ENCODE measurements at regions not wholly inside any gene's neighbourhood (a gene's known extent, or its start where the extent isn't known, plus 50 kb on each side); places are given as distances from the start of the nearest gene placed in this dataset.
"Not testable (repeated sequence)": the region's sequence is repeated elsewhere in the genome, so short reads cannot be mapped to it uniquely, and the experiment has no call there.

DNA sequence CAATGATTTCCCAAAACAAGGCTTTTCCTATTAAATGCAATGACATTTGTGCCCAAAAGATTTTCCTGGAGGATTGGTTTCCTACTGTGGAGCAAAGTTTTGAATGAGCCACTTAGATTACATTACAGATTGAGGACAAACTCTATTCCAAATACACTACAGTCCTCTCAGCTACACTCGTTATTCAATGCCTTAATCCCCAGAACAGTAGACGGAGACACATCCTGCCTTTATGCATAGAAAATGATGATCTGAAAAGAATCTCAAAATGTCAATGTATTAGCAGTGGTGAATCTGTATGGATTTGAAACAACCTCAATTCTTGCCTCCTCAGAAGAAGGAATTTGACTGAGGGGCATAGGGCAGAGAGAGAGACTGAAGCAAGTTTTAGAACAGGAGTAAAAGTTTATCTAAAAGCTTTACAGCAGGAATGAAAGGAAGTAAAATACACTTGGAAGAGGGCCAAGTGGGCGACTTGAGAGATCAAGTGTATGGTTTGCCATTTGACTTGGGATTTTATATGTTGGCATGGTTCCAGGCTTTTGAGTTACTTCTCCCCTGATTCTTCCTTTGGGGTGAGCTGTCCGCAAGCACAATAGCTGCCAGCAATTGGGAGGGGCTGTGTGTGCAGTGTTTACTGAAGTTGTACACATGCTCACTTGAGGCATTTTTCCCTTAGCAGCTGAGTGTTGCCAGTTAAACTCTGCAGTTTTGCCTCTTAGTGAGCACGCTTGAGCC is 891.9 kb upstream of the MBL2 start:
- H3K36me3 Mint-ChIP-seq (ENCODE audit: insufficient read depth, unreplicated experiment): no peaks in the 10 kb centered on the region
- peaks cover 9% of the 10 kb centered on the region for H3K4me1 Mint-ChIP-seq (ENCODE audit: low read depth, unreplicated experiment)
- peaks cover 11% of the 10 kb centered on the region for H3K9me3 Mint-ChIP-seq (ENCODE audit: low read depth, unreplicated experiment)
- BruUV-seq (replicated peaks): no TSS peak
- intact Hi-C loops (cut with micrococcal nuclease; ENCODE audit: unreplicated experiment): no loop called here
- peak; percentile 22 for DNase-seq
- no peak overlapping the region for H3K27ac Mint-ChIP-seq (ENCODE audit: unreplicated experiment)
- no peak overlapping the region for H3K4me3 Mint-ChIP-seq (ENCODE audit: low read depth, unreplicated experiment)
- CTCF ChIA-PET: no interaction called here
- TF ChIP-seq, protein P1, sequence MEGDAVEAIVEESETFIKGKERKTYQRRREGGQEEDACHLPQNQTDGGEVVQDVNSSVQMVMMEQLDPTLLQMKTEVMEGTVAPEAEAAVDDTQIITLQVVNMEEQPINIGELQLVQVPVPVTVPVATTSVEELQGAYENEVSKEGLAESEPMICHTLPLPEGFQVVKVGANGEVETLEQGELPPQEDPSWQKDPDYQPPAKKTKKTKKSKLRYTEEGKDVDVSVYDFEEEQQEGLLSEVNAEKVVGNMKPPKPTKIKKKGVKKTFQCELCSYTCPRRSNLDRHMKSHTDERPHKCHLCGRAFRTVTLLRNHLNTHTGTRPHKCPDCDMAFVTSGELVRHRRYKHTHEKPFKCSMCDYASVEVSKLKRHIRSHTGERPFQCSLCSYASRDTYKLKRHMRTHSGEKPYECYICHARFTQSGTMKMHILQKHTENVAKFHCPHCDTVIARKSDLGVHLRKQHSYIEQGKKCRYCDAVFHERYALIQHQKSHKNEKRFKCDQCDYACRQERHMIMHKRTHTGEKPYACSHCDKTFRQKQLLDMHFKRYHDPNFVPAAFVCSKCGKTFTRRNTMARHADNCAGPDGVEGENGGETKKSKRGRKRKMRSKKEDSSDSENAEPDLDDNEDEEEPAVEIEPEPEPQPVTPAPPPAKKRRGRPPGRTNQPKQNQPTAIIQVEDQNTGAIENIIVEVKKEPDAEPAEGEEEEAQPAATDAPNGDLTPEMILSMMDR (IDR thresholded peaks at IDR 0.05; ENCODE audit: unreplicated experiment): no peak
- no peaks in the 10 kb centered on the region for H3K27me3 Mint-ChIP-seq (ENCODE audit: unreplicated experiment)

DNA sequence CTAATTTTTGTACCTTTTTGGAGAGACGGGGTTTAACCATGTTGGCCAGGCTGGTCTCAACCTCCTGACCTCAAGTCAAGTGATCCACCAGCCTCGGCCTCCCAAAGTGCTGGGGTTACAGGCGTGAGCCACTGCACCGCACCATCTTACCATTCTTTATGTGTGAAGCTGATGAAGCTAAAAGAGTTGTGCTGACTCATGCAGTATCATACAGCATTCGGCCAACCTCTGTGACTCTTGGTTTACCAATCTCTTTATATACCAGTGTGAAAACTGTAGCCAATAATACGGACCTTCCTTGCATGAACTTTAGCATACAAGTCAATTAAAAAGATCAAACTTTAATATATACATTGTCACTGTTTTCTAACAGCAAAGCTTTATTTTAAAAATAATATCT is 878.2 kb upstream of the MBL2 start:
- Mint-ChIP-seq H3K4me1 (ENCODE audit: low read depth, unreplicated experiment) (no peaks in the 10 kb centered on the region), H3K27ac (ENCODE audit: unreplicated experiment) (no peak overlapping the region), H3K9me3 (ENCODE audit: low read depth, unreplicated experiment) (no peaks in the 10 kb centered on the region), H3K36me3 (ENCODE audit: insufficient read depth, unreplicated experiment) (no peaks in the 10 kb centered on the region), H3K27me3 (ENCODE audit: unreplicated experiment) (no peaks in the 10 kb centered on the region), H3K4me3 (ENCODE audit: low read depth, unreplicated experiment) (no peak overlapping the region)
- CTCF ChIA-PET: interaction anchor here (0.7 kb wide), 1 partner anchor 21 kb away, joined by 3 read pairs; no protein-coding TSS in a partner anchor
- intact Hi-C loops (cut with micrococcal nuclease; ENCODE audit: unreplicated experiment): no loop called here
- TF ChIP-seq, protein P1 (IDR thresholded peaks at IDR 0.05; ENCODE audit: unreplicated experiment): no peak
- DNase-seq: no peak
- BruUV-seq (replicated peaks): no TSS peak

DNA sequence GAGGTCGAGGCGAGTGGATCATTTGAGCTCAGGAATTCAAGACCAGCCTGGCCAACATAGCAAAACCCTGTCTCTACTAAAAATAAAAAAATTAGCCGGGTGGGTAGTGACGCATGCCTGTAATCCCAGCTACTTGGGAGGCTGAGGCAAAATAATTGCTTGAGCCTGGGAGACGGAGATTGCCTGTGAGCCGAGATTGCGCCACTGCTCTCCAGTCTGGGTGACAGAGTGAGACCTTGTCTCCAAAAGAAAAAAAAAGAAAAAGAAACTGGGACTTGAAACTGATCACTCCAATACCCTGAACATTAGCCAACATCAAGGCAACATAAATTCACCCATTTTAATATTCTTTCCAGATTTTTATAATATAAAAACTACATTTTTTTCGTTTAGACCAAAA is 874.6 kb upstream of the MBL2 start:
- H3K36me3 Mint-ChIP-seq (ENCODE audit: insufficient read depth, unreplicated experiment); H3K4me1 Mint-ChIP-seq (ENCODE audit: low read depth, unreplicated experiment); intact Hi-C loops (cut with micrococcal nuclease; ENCODE audit: unreplicated experiment); H3K27ac Mint-ChIP-seq (ENCODE audit: unreplicated experiment); H3K4me3 Mint-ChIP-seq (ENCODE audit: low read depth, unreplicated experiment); H3K27me3 Mint-ChIP-seq (ENCODE audit: unreplicated experiment); BruUV-seq (replicated peaks); DNase-seq; H3K9me3 Mint-ChIP-seq (ENCODE audit: low read depth, unreplicated experiment); CTCF ChIA-PET: not testable (repeated sequence)

DNA sequence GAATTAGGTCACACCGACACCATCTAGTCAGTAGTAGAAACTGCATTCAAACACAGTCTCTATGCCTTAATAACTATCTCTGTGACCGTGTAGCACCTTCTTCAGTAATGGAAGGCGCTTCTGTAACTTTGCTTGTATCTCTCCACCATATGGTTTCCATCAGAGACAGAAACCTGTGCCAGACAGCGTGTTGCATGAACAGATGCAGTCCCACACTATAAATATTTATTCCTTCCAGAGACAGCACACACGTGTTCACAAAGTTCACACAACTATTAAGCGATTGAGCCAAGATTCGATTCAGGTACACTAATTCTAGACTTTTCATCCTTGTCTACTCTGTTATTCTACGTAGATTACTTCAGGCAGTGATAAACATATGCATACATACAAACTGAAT is 873.9 kb upstream of the MBL2 start:
- Mint-ChIP-seq H3K4me3 (ENCODE audit: low read depth, unreplicated experiment) (no peak overlapping the region), H3K9me3 (ENCODE audit: low read depth, unreplicated experiment) (no peaks in the 10 kb centered on the region), H3K4me1 (ENCODE audit: low read depth, unreplicated experiment) (no peaks in the 10 kb centered on the region), H3K27ac (ENCODE audit: unreplicated experiment) (no peak overlapping the region), H3K27me3 (ENCODE audit: unreplicated experiment) (no peaks in the 10 kb centered on the region), H3K36me3 (ENCODE audit: insufficient read depth, unreplicated experiment) (no peaks in the 10 kb centered on the region)
- no peak for DNase-seq
- BruUV-seq (replicated peaks): no TSS peak
- TF ChIP-seq, protein P1 (IDR thresholded peaks at IDR 0.05; ENCODE audit: unreplicated experiment): no peak
- CTCF ChIA-PET: no interaction called here
- intact Hi-C loops (cut with micrococcal nuclease; ENCODE audit: unreplicated experiment): no loop called here

DNA sequence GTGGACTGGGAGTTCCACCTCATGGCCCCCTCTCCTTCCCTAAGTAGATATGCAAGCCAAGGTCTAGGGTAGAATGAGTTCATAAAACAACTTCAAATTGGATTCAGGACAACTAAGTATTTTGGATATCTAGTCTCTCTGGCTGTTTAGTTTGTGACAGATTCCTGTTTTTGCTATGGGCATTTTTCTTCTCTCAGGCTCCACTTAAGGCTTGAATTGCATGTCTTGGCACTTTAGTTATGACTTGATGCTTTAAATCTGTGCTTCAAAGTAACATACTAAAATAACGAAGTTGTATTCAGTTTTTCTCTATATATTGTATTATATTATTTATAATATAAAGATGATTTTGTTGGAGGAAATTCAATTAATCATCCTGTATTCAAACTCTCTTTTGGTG is 873.4 kb upstream of the MBL2 start:
- no peaks in the 10 kb centered on the region for H3K4me1 Mint-ChIP-seq (ENCODE audit: low read depth, unreplicated experiment)
- CTCF ChIA-PET: no interaction called here
- intact Hi-C loops (cut with micrococcal nuclease; ENCODE audit: unreplicated experiment): no loop called here
- no peaks in the 10 kb centered on the region for H3K36me3 Mint-ChIP-seq (ENCODE audit: insufficient read depth, unreplicated experiment)
- no peak for DNase-seq
- no peaks in the 10 kb centered on the region for H3K9me3 Mint-ChIP-seq (ENCODE audit: low read depth, unreplicated experiment)
- H3K4me3 Mint-ChIP-seq (ENCODE audit: low read depth, unreplicated experiment): no peak overlapping the region
- no peaks in the 10 kb centered on the region for H3K27me3 Mint-ChIP-seq (ENCODE audit: unreplicated experiment)
- TF ChIP-seq, protein P1 (IDR thresholded peaks at IDR 0.05; ENCODE audit: unreplicated experiment): no peak
- no TSS peak for BruUV-seq (replicated peaks)
- no peak overlapping the region for H3K27ac Mint-ChIP-seq (ENCODE audit: unreplicated experiment)

Measured in Calu3 (cell line).